ENCODE measurements at regions not wholly inside any gene's neighbourhood (a gene's known extent, or its start where the extent isn't known, plus 50 kb on each side); places are given as distances from the start of the nearest gene placed in this dataset.
A peak's percentile ranks its signal among the peaks of the same experiment; 100 is the strongest.

DNA sequence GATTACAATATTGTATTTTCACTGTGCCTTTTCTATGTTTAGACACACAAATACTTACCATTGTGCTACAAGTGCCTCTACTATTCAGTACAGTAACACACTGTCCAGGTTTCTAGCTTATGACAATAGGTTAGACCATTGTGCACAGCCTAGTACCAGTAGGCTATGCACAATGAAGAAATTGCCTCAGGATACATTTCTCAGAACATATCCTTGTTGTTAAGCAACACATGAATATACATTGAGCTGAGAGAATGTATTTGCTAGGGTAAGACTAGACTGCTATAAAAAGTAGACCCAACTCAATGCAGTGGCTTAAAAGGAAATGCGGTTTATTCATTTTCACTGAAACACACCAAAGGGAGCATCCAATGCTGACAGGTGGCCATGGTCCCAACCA is 285.1 kb downstream of the HS3ST3A1 start:
- Histone ChIP-seq H3K9me3 (no peaks in the 10 kb centered on the region), H3K27ac (no peak overlapping the region), H3K36me3 (no peaks in the 10 kb centered on the region), H3K4me3 (no peak overlapping the region), H3K27me3 (peaks cover 0 to 10% (median 0%) of the 10 kb centered on the region in 4 donors), H3K4me1 (no peaks in the 10 kb centered on the region)
- WGBS, 2 donors, result 87 to 96% methylated on average over 1 of the region's 1 CpG
- intact Hi-C loops (cut with DNase I), result no loop called here
- TF ChIP-seq POLR2A (IDR thresholded peaks at IDR 0.05) (no peak), CTCF (IDR thresholded peaks at IDR 0.05) (no peak)
- DNase-seq, result no peak

GRCh38 chr17:13311306-13311705 is 290.4 kb downstream of the HS3ST3A1 start:
- intact Hi-C loops (cut with DNase I), result no loop called here
- H3K27me3 ChIP-seq, result peaks cover 0 to 10% (median 0%) of the 10 kb centered on the region in 4 donors
- H3K27ac ChIP-seq, result no peak overlapping the region
- no peak for DNase-seq
- no peaks in the 10 kb centered on the region for H3K4me1 ChIP-seq
- no peaks in the 10 kb centered on the region for H3K9me3 ChIP-seq
- TF ChIP-seq CTCF (IDR thresholded peaks at IDR 0.05) (no peak), POLR2A (IDR thresholded peaks at IDR 0.05) (no peak)
- no peak overlapping the region for H3K4me3 ChIP-seq
- H3K36me3 ChIP-seq, result no peaks in the 10 kb centered on the region
- WGBS, 2 donors, result 44 to 71% methylated on average over 1 of the region's 1 CpG

GRCh38 chr17:13310858-13311257 is 290.9 kb downstream of the HS3ST3A1 start:
- TF ChIP-seq CTCF (IDR thresholded peaks at IDR 0.05), result no peak
- no peak overlapping the region for H3K4me3 ChIP-seq
- intact Hi-C loops (cut with DNase I), result no loop called here
- no peaks in the 10 kb centered on the region for H3K36me3 ChIP-seq
- H3K4me1 ChIP-seq, result no peaks in the 10 kb centered on the region
- 93 to 94% methylated on average over 2 of the region's 2 CpGs for WGBS, 2 donors
- DNase-seq, result no peak
- H3K27me3 ChIP-seq, result peaks cover 0 to 10% (median 0%) of the 10 kb centered on the region in 4 donors
- no peaks in the 10 kb centered on the region for H3K9me3 ChIP-seq
- no peak overlapping the region for H3K27ac ChIP-seq

DNA sequence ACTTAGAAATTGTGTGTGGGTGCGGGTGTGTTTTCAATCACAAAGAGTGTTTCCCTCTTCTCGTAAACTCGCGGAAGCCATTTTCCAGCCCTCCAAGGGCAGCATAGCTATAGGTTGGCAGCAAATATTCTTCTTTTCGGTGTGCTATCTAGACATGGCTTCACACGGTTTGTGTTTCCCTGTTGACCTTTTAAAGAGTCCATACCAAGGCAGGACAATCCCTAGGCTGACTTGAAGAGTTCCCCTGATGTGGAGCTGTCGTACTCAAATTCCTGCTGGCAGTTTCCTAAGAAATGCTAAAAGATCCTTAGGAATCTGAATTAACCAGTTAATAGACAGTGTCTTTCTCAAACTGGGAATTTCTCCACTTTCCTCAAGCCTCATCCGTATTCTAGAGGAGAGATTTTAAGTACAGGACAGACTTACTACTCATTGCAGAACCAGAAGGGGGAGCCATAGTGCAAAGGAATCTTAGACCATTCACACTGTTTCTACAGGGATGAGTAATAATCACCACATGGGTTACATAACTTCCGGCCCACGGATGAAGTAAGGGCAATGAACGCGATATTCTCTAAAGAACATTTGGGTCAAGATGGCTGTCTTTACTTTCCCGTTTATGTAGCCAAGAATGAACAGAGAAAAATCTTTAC is 288.6 kb upstream of the ELAC2 start:
- TF ChIP-seq CTCF (IDR thresholded peaks at IDR 0.05) (peak in 5 of 6 experiments; percentile 16 to 54 (median 18)), POLR2A (IDR thresholded peaks at IDR 0.05) (no peak)
- H3K27ac ChIP-seq, result no peak overlapping the region
- H3K36me3 ChIP-seq, result no peaks in the 10 kb centered on the region
- intact Hi-C loops (cut with DNase I), result no loop called here
- 55 to 58% methylated on average over 13 of the region's 13 CpGs for WGBS, 2 donors
- DNase-seq, result no peak
- no peaks in the 10 kb centered on the region for H3K9me3 ChIP-seq
- H3K27me3 ChIP-seq, result no peaks in the 10 kb centered on the region
- H3K4me3 ChIP-seq, result no peak overlapping the region
- no peaks in the 10 kb centered on the region for H3K4me1 ChIP-seq

- Histone ChIP-seq H3K4me3 (no peak overlapping the region), H3K9me3 (no peaks in the 10 kb centered on the region), H3K27me3 (no peaks in the 10 kb centered on the region), H3K27ac (no peak overlapping the region), H3K36me3 (no peaks in the 10 kb centered on the region), H3K4me1 (no peaks in the 10 kb centered on the region)
- intact Hi-C loops (cut with DNase I), result no loop called here
- 58 to 71% methylated on average over 4 of the region's 4 CpGs for WGBS, 2 donors
- TF ChIP-seq POLR2A (IDR thresholded peaks at IDR 0.05) (no peak), CTCF (IDR thresholded peaks at IDR 0.05) (no peak)
- DNase-seq, result no peak
Measured at GRCh38 chr17:13302983-13303382, 285.2 kb upstream of the ELAC2 start.

Data from esophagus squamous epithelium (tissue), 5 donors.